ENCODE measurements at regions not wholly inside any gene's neighbourhood (a gene's known extent, or its start where the extent isn't known, plus 50 kb on each side); places are given as distances from the start of the nearest gene placed in this dataset.

DNA sequence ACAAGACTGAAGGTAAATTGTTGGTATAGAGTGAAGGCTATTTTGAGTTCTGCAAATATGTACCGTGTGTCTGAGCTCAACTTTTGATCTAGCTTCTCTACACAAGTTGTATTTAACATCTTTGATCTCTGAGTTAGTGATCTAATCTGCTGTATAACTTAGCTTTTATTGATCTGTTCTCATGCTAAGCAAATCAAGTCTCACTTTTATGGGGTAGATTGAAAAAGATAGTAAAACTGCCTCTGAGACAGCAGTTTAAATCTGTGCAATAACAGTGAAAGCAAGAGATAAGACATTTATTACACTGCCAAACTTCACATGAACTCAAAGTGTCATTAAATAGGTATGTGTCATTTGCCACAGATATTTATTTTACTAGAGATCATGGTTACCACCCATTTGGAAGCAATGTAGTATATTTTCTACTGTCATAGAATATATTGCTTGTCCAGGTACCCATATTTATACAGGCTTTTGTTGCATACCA is 477.3 kb downstream of the ISL1 start:
- H3K27me3 Mint-ChIP-seq: no peaks in the 10 kb centered on the region
- no peak for DNase-seq
- H3K27ac Mint-ChIP-seq: no peak overlapping the region
- no peaks in the 10 kb centered on the region for H3K36me3 Mint-ChIP-seq
- no peaks in the 10 kb centered on the region for H3K4me1 Mint-ChIP-seq
- ATAC-seq: no peak
- H3K9me3 Mint-ChIP-seq: peaks cover 0 to 11% (median 4%) of the 10 kb centered on the region in 9 donors
- POLR2A ChIA-PET: no interaction called here
- no peak overlapping the region for H3K4me3 Mint-ChIP-seq

DNA sequence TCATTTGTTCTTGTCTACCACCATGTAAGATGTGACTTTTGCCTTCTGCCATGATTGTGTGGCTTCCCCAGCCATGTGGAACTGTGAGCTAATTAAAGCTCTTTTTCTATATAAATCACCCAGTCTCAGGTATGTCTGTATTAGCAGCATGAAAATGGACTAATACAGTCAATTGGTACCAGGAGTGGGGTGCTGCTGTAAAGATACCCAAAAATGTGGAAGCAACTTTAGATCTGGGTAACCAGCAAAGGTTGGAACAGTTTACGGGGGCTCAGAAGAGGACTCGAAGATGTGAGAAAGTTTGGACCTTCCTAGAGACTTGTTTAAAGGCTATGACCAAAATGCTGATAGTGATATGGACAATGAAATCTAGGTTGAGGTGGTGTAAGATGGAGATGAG is 488.9 kb downstream of the ISL1 start:
- POLR2A ChIA-PET: no interaction called here
- H3K27ac Mint-ChIP-seq: no peak overlapping the region
- DNase-seq: no peak

DNA sequence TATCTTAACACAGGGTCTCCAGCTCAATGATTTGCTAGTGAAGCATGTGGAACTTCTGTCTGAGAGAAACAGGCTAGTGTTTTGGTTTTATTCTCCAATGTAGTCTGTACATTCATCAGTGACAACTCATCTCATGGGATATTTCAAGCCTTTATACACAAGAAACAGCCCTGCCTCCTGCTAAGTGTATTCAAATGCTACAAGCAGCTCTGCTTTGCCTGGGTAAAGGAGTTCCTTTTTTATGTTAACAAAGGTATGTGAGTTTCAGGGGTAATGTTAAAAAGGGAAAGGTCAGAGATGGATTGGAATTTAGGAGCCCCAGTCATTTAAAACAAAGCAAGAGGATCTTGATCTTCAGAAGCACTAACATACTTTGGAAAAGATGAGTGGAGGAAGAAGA is 498.7 kb downstream of the ISL1 start:
- POLR2A ChIA-PET: no interaction called here
- peaks cover 0 to 4% (median 0%) of the 10 kb centered on the region in 9 donors for H3K9me3 Mint-ChIP-seq
- no peak for ATAC-seq
- DNase-seq: no peak
- no peaks in the 10 kb centered on the region for H3K36me3 Mint-ChIP-seq
- no peak overlapping the region for H3K27ac Mint-ChIP-seq
- H3K4me1 Mint-ChIP-seq: no peaks in the 10 kb centered on the region
- H3K27me3 Mint-ChIP-seq: no peaks in the 10 kb centered on the region
- H3K4me3 Mint-ChIP-seq: no peak overlapping the region

More for the DNA sequence above, 488.9 kb downstream of the ISL1 start:
- no peak for ATAC-seq
- no peaks in the 10 kb centered on the region for H3K27me3 Mint-ChIP-seq
- no peaks in the 10 kb centered on the region for H3K36me3 Mint-ChIP-seq
- no peak overlapping the region for H3K4me3 Mint-ChIP-seq
- H3K9me3 Mint-ChIP-seq: peaks cover 0 to 32% (median 16%) of the 10 kb centered on the region in 9 donors
- no peaks in the 10 kb centered on the region for H3K4me1 Mint-ChIP-seq

DNA sequence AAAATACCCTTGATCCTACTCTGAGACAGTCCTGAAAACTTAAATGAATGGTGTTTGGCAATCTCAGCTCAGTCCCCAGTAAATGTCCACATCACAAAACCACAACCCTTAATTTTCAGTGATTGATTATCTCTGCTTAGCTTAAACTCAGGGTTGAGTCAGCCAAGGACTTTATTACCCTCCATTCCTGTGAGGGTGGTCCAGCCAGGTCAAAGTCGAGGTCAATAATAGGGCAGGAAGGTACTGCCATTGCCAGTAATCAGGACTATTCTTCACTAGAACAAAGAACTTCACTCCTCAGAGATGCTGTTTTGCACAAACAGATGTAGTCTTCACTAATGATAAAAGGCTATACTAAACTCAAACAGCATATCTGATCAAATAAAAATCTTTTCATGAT is 499.4 kb downstream of the ISL1 start:
- Mint-ChIP-seq H3K4me3 (no peak overlapping the region), H3K36me3 (no peaks in the 10 kb centered on the region), H3K4me1 (no peaks in the 10 kb centered on the region), H3K27me3 (no peaks in the 10 kb centered on the region), H3K9me3 (peaks cover 0 to 2% (median 0%) of the 10 kb centered on the region in 9 donors), H3K27ac (no peak overlapping the region)
- no peak for ATAC-seq
- no peak for DNase-seq
- POLR2A ChIA-PET: no interaction called here

DNA sequence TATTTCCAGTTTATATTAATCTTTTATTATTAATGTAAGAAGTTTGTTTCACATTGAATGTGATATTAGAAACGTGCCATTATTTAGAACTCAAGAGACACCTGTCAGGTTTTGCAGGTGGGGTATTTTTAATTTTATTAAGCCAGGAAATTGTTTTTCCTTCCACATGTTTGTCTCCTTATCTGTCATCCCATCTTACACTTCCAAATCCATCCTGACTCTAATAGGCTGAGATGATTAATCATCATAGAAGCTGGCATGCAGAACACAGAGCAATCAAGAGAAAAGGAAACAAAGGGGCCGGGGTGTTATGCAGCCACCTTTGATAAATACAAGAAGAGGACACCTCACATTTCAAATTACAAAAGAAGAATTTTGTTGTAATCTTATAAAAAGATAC is 506.5 kb downstream of the ISL1 start:
- no peak overlapping the region for H3K27ac Mint-ChIP-seq
- H3K4me1 Mint-ChIP-seq: no peaks in the 10 kb centered on the region
- no peaks in the 10 kb centered on the region for H3K27me3 Mint-ChIP-seq
- H3K9me3 Mint-ChIP-seq: peaks cover 0 to 11% (median 4%) of the 10 kb centered on the region in 9 donors
- POLR2A ChIA-PET: no interaction called here
- H3K4me3 Mint-ChIP-seq: no peak overlapping the region
- ATAC-seq: no peak
- no peaks in the 10 kb centered on the region for H3K36me3 Mint-ChIP-seq
- no peak for DNase-seq

DNA sequence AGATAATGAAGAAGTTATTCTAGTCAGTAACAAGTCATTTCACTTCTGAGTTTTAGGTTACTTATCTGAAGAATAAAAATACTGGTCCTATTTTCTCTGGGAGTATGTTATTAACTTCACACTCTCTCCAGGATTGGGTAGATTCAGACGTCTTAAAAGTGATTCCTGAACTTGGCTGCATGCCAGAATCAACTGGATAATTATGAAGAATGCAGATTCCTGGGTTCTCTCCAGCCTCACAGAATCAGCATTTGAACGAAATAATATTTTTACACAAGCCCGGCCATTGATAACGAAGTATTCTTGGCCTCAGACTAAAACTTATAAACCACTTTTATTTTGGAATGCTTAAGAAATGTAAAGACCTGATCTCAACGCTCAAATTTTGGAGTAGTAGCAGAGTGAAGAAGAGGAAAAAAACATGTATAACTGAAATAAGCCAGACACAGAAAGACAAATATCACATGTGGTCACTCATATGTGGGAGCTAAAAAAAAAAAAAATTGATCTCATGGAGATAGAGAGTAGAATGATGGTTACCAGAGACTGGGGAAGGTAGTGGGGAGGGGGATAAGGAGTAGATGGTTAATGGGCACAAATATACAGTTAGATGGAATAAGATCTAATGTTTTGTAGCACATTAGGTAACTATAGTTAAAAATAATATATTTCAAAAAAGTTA is 507.3 kb downstream of the ISL1 start:
- H3K27me3 Mint-ChIP-seq: no peaks in the 10 kb centered on the region
- DNase-seq (no peak), ATAC-seq (no peak)
- H3K4me3 Mint-ChIP-seq: no peak overlapping the region
- H3K27ac Mint-ChIP-seq: no peak overlapping the region
- POLR2A ChIA-PET: no interaction called here
- H3K4me1 Mint-ChIP-seq: no peaks in the 10 kb centered on the region
- H3K36me3 Mint-ChIP-seq: no peaks in the 10 kb centered on the region
- H3K9me3 Mint-ChIP-seq: peaks cover 0 to 14% (median 4%) of the 10 kb centered on the region in 9 donors

DNA sequence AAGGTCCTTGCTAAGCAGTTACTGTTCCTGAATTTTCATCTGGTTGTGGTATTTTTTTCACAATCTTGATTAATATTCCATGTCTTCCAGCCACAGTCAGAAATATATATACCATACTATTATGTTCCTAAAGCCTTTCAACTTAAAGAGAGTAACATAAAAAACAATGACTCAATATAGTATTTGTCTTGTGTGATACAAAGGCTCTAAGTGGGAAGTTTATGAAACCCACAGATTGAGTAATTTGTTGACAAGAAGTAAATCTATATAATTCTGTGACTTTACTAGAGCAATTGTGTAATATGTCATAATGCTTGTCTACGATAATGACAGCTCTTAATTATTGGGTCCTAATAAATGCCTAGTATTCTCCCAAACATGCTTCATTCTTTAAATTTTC is 509.4 kb downstream of the ISL1 start:
- no peaks in the 10 kb centered on the region for H3K4me1 Mint-ChIP-seq
- no peak overlapping the region for H3K4me3 Mint-ChIP-seq
- ATAC-seq: no peak
- no peak for DNase-seq
- peaks cover 0 to 19% (median 4%) of the 10 kb centered on the region in 9 donors for H3K9me3 Mint-ChIP-seq
- POLR2A ChIA-PET: no interaction called here
- no peak overlapping the region for H3K27ac Mint-ChIP-seq
- H3K36me3 Mint-ChIP-seq: no peaks in the 10 kb centered on the region
- no peaks in the 10 kb centered on the region for H3K27me3 Mint-ChIP-seq

DNA sequence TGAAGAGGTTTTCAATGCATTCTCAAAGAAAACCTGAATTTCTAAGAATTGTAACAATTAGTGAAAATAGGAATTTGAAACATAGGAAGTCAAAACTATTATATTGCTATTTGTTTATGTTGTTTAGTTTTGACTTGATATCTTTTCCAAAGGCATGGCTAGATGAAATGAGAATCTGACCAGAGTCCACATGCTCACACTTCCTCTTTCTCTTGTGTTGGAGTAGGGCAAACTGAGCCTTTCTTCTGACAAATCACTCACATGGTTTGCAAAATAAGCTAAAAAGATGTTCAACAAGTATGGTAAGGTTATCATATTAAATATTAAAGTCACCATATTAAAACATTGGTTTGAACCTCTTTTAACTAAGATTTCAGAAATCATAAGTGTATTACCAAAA is 512.6 kb downstream of the ISL1 start:
- POLR2A ChIA-PET: no interaction called here
- Mint-ChIP-seq H3K4me3 (no peak overlapping the region), H3K4me1 (no peaks in the 10 kb centered on the region), H3K9me3 (peaks cover 0 to 35% (median 4%) of the 10 kb centered on the region in 9 donors), H3K36me3 (no peaks in the 10 kb centered on the region), H3K27ac (no peak overlapping the region), H3K27me3 (no peaks in the 10 kb centered on the region)
- DNase-seq (no peak), ATAC-seq (no peak)

DNA sequence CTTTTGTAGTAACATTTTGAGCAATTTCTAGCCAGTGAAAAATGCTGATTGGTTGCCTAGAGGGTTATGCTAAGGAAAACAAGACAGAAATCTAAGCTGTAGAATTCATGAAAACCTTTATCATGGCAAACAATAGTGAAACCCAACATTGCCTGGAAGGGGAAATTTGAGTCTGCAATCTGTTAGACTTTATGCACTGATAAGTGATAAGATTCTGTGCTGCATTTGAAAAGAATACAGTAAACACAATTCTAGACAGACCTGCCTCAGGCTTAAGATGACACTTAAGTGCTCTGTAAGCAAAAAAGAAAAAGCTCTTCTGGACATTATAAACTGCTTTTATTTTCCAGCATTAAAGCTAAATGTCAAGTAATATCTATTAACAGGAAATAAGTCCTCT is 519.3 kb downstream of the ISL1 start:
- H3K36me3 Mint-ChIP-seq: no peaks in the 10 kb centered on the region
- ATAC-seq: no peak
- no peaks in the 10 kb centered on the region for H3K27me3 Mint-ChIP-seq
- POLR2A ChIA-PET: no interaction called here
- no peak overlapping the region for H3K4me3 Mint-ChIP-seq
- DNase-seq: no peak
- peaks cover 0 to 22% (median 0%) of the 10 kb centered on the region in 9 donors for H3K9me3 Mint-ChIP-seq
- H3K4me1 Mint-ChIP-seq: no peaks in the 10 kb centered on the region
- H3K27ac Mint-ChIP-seq: no peak overlapping the region

DNA sequence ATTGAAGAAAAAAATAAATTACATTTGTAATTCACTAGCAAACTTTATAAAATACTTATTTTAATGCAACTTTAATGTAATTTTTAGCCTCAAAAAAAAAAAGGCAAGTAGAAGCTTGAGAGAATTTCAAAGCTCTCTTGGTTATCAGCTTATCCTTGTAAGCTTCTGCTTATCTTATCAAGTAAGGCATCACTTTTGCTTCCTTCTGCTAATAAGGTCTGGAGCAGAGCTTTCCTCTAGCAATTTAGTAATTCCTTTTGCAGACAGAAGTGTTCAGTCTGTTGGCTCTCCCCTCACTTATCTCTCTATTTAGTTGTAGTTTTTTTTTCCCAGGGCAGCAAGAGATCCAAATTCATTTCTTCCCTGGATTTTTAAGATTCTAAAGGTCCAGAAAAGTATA is 525.0 kb downstream of the ISL1 start:
- peaks cover 0 to 23% (median 5%) of the 10 kb centered on the region in 9 donors for H3K9me3 Mint-ChIP-seq
- ATAC-seq (no peak), DNase-seq (no peak)
- no peaks in the 10 kb centered on the region for H3K36me3 Mint-ChIP-seq
- no peak overlapping the region for H3K4me3 Mint-ChIP-seq
- no peaks in the 10 kb centered on the region for H3K4me1 Mint-ChIP-seq
- H3K27ac Mint-ChIP-seq: no peak overlapping the region
- H3K27me3 Mint-ChIP-seq: no peaks in the 10 kb centered on the region
- POLR2A ChIA-PET: no interaction called here

DNA sequence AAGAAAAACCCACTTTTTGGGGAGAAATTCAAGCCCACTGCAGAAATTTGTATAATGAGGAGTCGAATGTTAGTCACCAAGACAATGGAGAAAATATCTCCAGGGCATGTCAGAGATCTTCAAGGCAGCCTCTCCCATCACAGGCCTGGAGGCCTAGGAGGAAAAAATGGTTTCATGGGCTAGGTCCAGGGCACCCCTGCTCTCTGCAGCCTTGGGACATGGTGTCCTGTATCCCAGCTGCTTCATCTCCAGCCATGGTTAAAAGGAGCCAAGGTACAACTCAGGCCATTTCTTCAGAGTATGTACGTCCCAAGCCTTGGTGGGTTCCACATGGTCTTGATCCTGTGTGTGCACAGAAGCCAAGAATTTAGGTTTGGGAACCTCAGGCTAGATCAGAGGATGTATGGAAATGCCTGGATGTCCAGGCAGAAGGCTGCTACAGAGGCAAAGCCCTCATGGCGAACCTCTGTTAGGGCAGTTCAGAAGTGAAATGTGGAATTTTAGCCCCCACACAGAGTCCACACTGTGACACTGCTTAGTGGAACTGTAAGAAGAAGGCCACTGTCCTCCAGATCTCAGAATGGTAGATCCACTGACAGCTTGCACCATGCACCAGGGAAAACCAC is 561.4 kb downstream of the ISL1 start:
- peaks cover 4 to 35% (median 18%) of the 10 kb centered on the region in 9 donors for H3K9me3 Mint-ChIP-seq

DNA sequence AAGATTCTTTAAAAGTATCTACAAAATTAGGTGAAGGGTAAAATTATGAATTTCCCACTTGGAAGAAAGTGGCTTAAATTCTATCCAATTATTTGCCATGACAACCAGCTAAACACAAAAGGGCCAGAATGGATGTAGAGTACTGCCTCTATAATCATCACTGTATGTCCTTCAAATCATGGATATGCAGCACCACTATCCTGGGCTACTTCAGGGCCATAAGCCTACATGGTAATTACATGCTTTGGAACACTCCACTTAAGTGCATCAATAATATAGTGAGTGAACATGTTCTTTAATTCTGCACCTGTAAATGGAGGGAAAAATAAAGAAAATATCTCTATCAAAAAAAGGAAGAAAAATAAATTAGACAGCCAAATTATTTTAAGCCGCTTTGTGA is 575.2 kb downstream of the ISL1 start:
- no peaks in the 10 kb centered on the region for H3K36me3 Mint-ChIP-seq
- no peaks in the 10 kb centered on the region for H3K27me3 Mint-ChIP-seq
- POLR2A ChIA-PET: no interaction called here
- no peaks in the 10 kb centered on the region for H3K4me1 Mint-ChIP-seq
- no peak overlapping the region for H3K4me3 Mint-ChIP-seq
- ATAC-seq (no peak), DNase-seq (no peak)
- peaks cover 0 to 21% (median 0%) of the 10 kb centered on the region in 9 donors for H3K9me3 Mint-ChIP-seq
- no peak overlapping the region for H3K27ac Mint-ChIP-seq

More for the DNA sequence above, 561.4 kb downstream of the ISL1 start:
- no peak overlapping the region for H3K4me3 Mint-ChIP-seq
- peaks cover 0 to 8% (median 0%) of the 10 kb centered on the region in 3 donors for H3K36me3 Mint-ChIP-seq
- no peak for DNase-seq
- POLR2A ChIA-PET: no interaction called here
- no peak for ATAC-seq
- no peak overlapping the region for H3K27ac Mint-ChIP-seq
- no peaks in the 10 kb centered on the region for H3K4me1 Mint-ChIP-seq
- H3K27me3 Mint-ChIP-seq: no peaks in the 10 kb centered on the region

DNA sequence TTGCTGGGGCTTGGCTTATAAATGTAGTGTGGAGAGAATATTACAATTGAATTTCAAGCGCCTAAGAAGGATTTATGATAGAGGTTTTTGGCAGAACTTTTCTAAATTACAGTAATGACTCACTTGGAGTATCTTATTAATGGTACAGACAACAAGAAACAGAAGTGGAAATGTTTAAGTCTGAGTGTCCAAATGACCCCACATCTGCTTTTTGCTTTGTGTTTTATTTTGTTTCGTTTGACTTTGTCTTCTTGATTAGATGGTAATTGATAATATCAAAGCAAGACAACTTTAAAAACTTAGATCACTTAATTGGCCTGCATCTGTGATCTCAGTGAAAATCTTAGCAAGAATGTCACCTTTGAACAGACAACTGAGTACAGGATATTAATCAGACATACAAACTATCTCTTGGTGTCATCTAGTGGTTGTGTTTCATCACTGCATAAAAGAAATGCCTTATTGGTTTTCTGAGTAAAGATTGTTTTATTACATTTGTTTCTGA is 577.4 kb downstream of the ISL1 start:
- no peaks in the 10 kb centered on the region for H3K27me3 Mint-ChIP-seq
- ATAC-seq (no peak), DNase-seq (no peak)
- POLR2A ChIA-PET: no interaction called here
- peaks cover 0 to 5% (median 0%) of the 10 kb centered on the region in 9 donors for H3K9me3 Mint-ChIP-seq
- H3K27ac Mint-ChIP-seq: no peak overlapping the region
- no peaks in the 10 kb centered on the region for H3K36me3 Mint-ChIP-seq
- H3K4me3 Mint-ChIP-seq: no peak overlapping the region
- no peaks in the 10 kb centered on the region for H3K4me1 Mint-ChIP-seq

DNA sequence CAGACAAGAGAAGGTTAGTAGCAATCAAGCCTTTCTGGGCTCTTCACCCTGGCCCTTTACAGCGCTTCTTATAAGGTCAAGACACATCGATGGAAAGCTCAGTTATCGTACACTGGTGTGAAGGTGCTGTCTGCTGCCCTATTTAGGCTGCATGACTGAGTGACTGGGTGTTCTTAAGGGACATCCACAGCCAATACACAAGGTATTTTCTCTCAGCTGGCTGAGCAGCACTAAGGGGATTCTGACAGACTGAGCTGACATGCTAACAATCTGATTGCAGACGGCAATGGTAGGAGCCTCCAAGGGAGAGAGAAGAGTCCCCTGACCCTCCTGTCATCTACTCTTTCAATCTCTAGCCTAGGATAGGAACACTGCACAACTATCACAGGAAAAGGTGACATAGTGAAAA is 577.9 kb downstream of the ISL1 start:
- no peak for ATAC-seq
- POLR2A ChIA-PET: no interaction called here
- Mint-ChIP-seq H3K27me3 (no peaks in the 10 kb centered on the region), H3K27ac (no peak overlapping the region), H3K4me3 (no peak overlapping the region), H3K36me3 (no peaks in the 10 kb centered on the region), H3K4me1 (no peaks in the 10 kb centered on the region), H3K9me3 (peaks cover 0 to 5% (median 0%) of the 10 kb centered on the region in 9 donors)
- no peak for DNase-seq
